Activated CD4-positive, alpha-beta memory T cell treated with anti-CD3 and anti-CD28 coated beads for 36 hours (primary cell): ENCODE measurements at regions not wholly inside any gene's neighbourhood (a gene's known extent, or its start where the extent isn't known, plus 50 kb on each side); places are given as distances from the start of the nearest gene placed in this dataset.

Experiments used
- CTCF ChIA-PET: fragments of 350-600 bp; sonication (Branson Sonifier 250); formaldehyde crosslinking; loops from one replicate; lab custom pipeline; 2021; ENCODE audit warnings: antibody characterized with exemption, inconsistent platforms; lab: Charles Lee
- POLR2A ChIA-PET: fragments of 350-600 bp; sonication (Branson Sonifier 250); formaldehyde crosslinking; loops from one replicate; lab custom pipeline; 2021; ENCODE audit warnings: antibody characterized with exemption; lab: Charles Lee
- DNase-seq: peaks from one replicate; pipeline ENCODE4 v3.0.0-alpha.2; 2020
- H3K27ac Mint-ChIP-seq: one replicate; pipeline ENCODE4 v1.8.0; 2021; ENCODE audit warnings: mixed read lengths
- H3K27me3 Mint-ChIP-seq: one replicate; pipeline ENCODE4 v1.8.0; 2021; ENCODE audit warnings: mixed read lengths
- H3K36me3 Mint-ChIP-seq: one replicate; pipeline ENCODE4 v1.8.0; 2021; ENCODE audit warnings: mixed read lengths
- H3K4me1 Mint-ChIP-seq: one replicate; pipeline ENCODE4 v1.8.0; 2021; ENCODE audit warnings: low read depth, mixed read lengths
- H3K4me3 Mint-ChIP-seq: one replicate; pipeline ENCODE4 v1.8.0; 2021; ENCODE audit warnings: mild to moderate bottlenecking, mixed read lengths
- H3K9me3 Mint-ChIP-seq: one replicate; pipeline ENCODE4 v1.8.0; 2021; ENCODE audit warnings: mixed read lengths
- intact Hi-C: fragments of 100-400 bp; cut with micrococcal nuclease; formaldehyde crosslinking; loops from one replicate; pipeline ENCODE4 v1.15.1; 2023

GRCh38 chr15:88376574-88377174 is 90.5 kb downstream of the MRPL46 start:
- Mint-ChIP-seq H3K4me3 (no peak overlapping the region), H3K27me3 (peaks cover 31% of the 10 kb centered on the region), H3K36me3 (no peaks in the 10 kb centered on the region), H3K27ac (no peak overlapping the region), H3K4me1 (peaks cover 9% of the 10 kb centered on the region), H3K9me3 (no peaks in the 10 kb centered on the region)
- intact Hi-C loops = no loop called here
- POLR2A ChIA-PET = no interaction called here
- DNase-seq = no peak
- CTCF ChIA-PET = no interaction called here

GRCh38 chr15:88375234-88375927 is 91.8 kb downstream of the MRPL46 start:
- Mint-ChIP-seq H3K27ac (no peak overlapping the region), H3K4me1 (peaks cover 9% of the 10 kb centered on the region), H3K27me3 (peaks cover 28% of the 10 kb centered on the region), H3K36me3 (no peaks in the 10 kb centered on the region), H3K9me3 (no peaks in the 10 kb centered on the region), H3K4me3 (no peak overlapping the region)
- DNase-seq = peak; percentile 16
- ChIA-PET POLR2A (no interaction called here), CTCF (no interaction called here)
- intact Hi-C loops = no loop called here

- Mint-ChIP-seq H3K4me1 (no peaks in the 10 kb centered on the region), H3K36me3 (no peaks in the 10 kb centered on the region)
- POLR2A ChIA-PET = no interaction called here
Measured at GRCh38 chr15:88365124-88365523, 102.1 kb downstream of the MRPL46 start.

GRCh38 chr15:88348579-88349230 is 92.2 kb upstream of the NTRK3 start:
- no peak overlapping the region for H3K27ac Mint-ChIP-seq
- no peaks in the 10 kb centered on the region for H3K4me1 Mint-ChIP-seq
- H3K4me3 Mint-ChIP-seq = no peak overlapping the region
- no peaks in the 10 kb centered on the region for H3K36me3 Mint-ChIP-seq
- CTCF ChIA-PET = no interaction called here
- intact Hi-C loops = no loop called here
- peaks cover 32% of the 10 kb centered on the region for H3K27me3 Mint-ChIP-seq
- H3K9me3 Mint-ChIP-seq = peaks cover 21% of the 10 kb centered on the region
- no peak for DNase-seq
- POLR2A ChIA-PET = no interaction called here

More at GRCh38 chr15:88365124-88365523, 102.1 kb downstream of the MRPL46 start:
- CTCF ChIA-PET = no interaction called here
- peaks cover 2% of the 10 kb centered on the region for H3K9me3 Mint-ChIP-seq
- H3K27ac Mint-ChIP-seq = no peak overlapping the region
- H3K27me3 Mint-ChIP-seq = peaks cover 9% of the 10 kb centered on the region
- intact Hi-C loops = no loop called here
- no peak for DNase-seq
- no peak overlapping the region for H3K4me3 Mint-ChIP-seq

- no peaks in the 10 kb centered on the region for H3K4me1 Mint-ChIP-seq
- DNase-seq = no peak
- ChIA-PET CTCF (no interaction called here), POLR2A (no interaction called here)
- intact Hi-C loops = no loop called here
- H3K4me3 Mint-ChIP-seq = no peak overlapping the region
- no peaks in the 10 kb centered on the region for H3K9me3 Mint-ChIP-seq
- no peak overlapping the region for H3K27ac Mint-ChIP-seq
- H3K27me3 Mint-ChIP-seq = peaks cover 33% of the 10 kb centered on the region
- no peaks in the 10 kb centered on the region for H3K36me3 Mint-ChIP-seq
Measured at GRCh38 chr15:88345962-88346361, 89.4 kb upstream of the NTRK3 start.

GRCh38 chr15:88344786-88345185 is 88.2 kb upstream of the NTRK3 start:
- intact Hi-C loops = no loop called here
- no peak overlapping the region for H3K27ac Mint-ChIP-seq
- H3K9me3 Mint-ChIP-seq = no peaks in the 10 kb centered on the region
- ChIA-PET POLR2A (no interaction called here), CTCF (no interaction called here)
- H3K36me3 Mint-ChIP-seq = no peaks in the 10 kb centered on the region
- H3K4me1 Mint-ChIP-seq = no peaks in the 10 kb centered on the region
- DNase-seq = no peak
- peaks cover 28% of the 10 kb centered on the region for H3K27me3 Mint-ChIP-seq
- H3K4me3 Mint-ChIP-seq = no peak overlapping the region

GRCh38 chr15:88342666-88343065 is 86.1 kb upstream of the NTRK3 start:
- ChIA-PET POLR2A (no interaction called here), CTCF (no interaction called here)
- no peak overlapping the region for H3K27ac Mint-ChIP-seq
- intact Hi-C loops = no loop called here
- no peaks in the 10 kb centered on the region for H3K36me3 Mint-ChIP-seq
- H3K4me1 Mint-ChIP-seq = no peaks in the 10 kb centered on the region
- no peaks in the 10 kb centered on the region for H3K9me3 Mint-ChIP-seq
- H3K27me3 Mint-ChIP-seq = peaks cover 18% of the 10 kb centered on the region
- no peak for DNase-seq
- no peak overlapping the region for H3K4me3 Mint-ChIP-seq

- ChIA-PET CTCF (no interaction called here), POLR2A (no interaction called here)
- Mint-ChIP-seq H3K36me3 (no peaks in the 10 kb centered on the region), H3K4me1 (no peaks in the 10 kb centered on the region), H3K27ac (no peak overlapping the region), H3K4me3 (no peak overlapping the region), H3K9me3 (no peaks in the 10 kb centered on the region), H3K27me3 (peaks cover 14% of the 10 kb centered on the region)
- intact Hi-C loops = no loop called here
- DNase-seq = no peak
Measured at GRCh38 chr15:88341653-88342052, 85.1 kb upstream of the NTRK3 start.

GRCh38 chr15:88341006-88341405 is 84.5 kb upstream of the NTRK3 start:
- CTCF ChIA-PET = no interaction called here
- no peaks in the 10 kb centered on the region for H3K36me3 Mint-ChIP-seq
- H3K4me3 Mint-ChIP-seq = no peak overlapping the region
- POLR2A ChIA-PET = no interaction called here
- no peaks in the 10 kb centered on the region for H3K4me1 Mint-ChIP-seq
- no peak overlapping the region for H3K27ac Mint-ChIP-seq
- no peaks in the 10 kb centered on the region for H3K9me3 Mint-ChIP-seq
- peaks cover 12% of the 10 kb centered on the region for H3K27me3 Mint-ChIP-seq
- intact Hi-C loops = no loop called here
- DNase-seq = no peak

- ChIA-PET CTCF (no interaction called here), POLR2A (no interaction called here)
- H3K27me3 Mint-ChIP-seq = peaks cover 14% of the 10 kb centered on the region
- H3K4me3 Mint-ChIP-seq = no peak overlapping the region
- DNase-seq = no peak
- no peak overlapping the region for H3K27ac Mint-ChIP-seq
- intact Hi-C loops = loop anchor here (10.0 kb wide), 1 partner anchor 117 kb away; no protein-coding TSS in a partner anchor
- H3K9me3 Mint-ChIP-seq = no peaks in the 10 kb centered on the region
- no peaks in the 10 kb centered on the region for H3K4me1 Mint-ChIP-seq
- H3K36me3 Mint-ChIP-seq = no peaks in the 10 kb centered on the region
Measured at GRCh38 chr15:88337993-88338392, 81.5 kb upstream of the NTRK3 start.

- intact Hi-C loops = loop anchor here (10.0 kb wide), 1 partner anchor 120 kb away; no protein-coding TSS in a partner anchor
- Mint-ChIP-seq H3K9me3 (no peaks in the 10 kb centered on the region), H3K27me3 (peaks cover 11% of the 10 kb centered on the region), H3K4me3 (no peak overlapping the region), H3K36me3 (no peaks in the 10 kb centered on the region), H3K4me1 (no peaks in the 10 kb centered on the region), H3K27ac (no peak overlapping the region)
- ChIA-PET CTCF (no interaction called here), POLR2A (no interaction called here)
- no peak for DNase-seq
Measured at GRCh38 chr15:88335074-88335473, 78.5 kb upstream of the NTRK3 start.

GRCh38 chr15:88334436-88334835 is 77.9 kb upstream of the NTRK3 start:
- ChIA-PET POLR2A (no interaction called here), CTCF (no interaction called here)
- Mint-ChIP-seq H3K4me3 (no peak overlapping the region), H3K9me3 (no peaks in the 10 kb centered on the region), H3K36me3 (no peaks in the 10 kb centered on the region), H3K27me3 (peaks cover 11% of the 10 kb centered on the region), H3K4me1 (no peaks in the 10 kb centered on the region), H3K27ac (no peak overlapping the region)
- no peak for DNase-seq
- intact Hi-C loops = loop anchor here (5.0 to 10.0 kb wide), 2 partner anchors 77 to 120 kb away; partner anchors contain the start of gene NTRK3
